ENCODE measurements at regions not wholly inside any gene's neighbourhood (a gene's known extent, or its start where the extent isn't known, plus 50 kb on each side); places are given as distances from the start of the nearest gene placed in this dataset.

- Histone ChIP-seq H3K27ac (peak overlapping the region; percentile 46), H3K4me1 (ENCODE audit: insufficient read depth) (no peaks in the 10 kb centered on the region), H3K9me3 (ENCODE audit: low read depth) (no peaks in the 10 kb centered on the region), H3K36me3 (replicated peaks; ENCODE audit: insufficient read depth, low read depth) (no peaks in the 10 kb centered on the region), H2AFZ (no peak overlapping the region), H3K4me3 (no peak overlapping the region), H3K4me2 (no peak overlapping the region), H4K20me1 (ENCODE audit: insufficient read depth, poor library complexity, severe bottlenecking) (no peaks in the 10 kb centered on the region), H3K79me2 (no peaks in the 10 kb centered on the region), H3K27me3 (no peaks in the 10 kb centered on the region), H3K9me2 (replicated peaks; ENCODE audit: insufficient read depth) (no peaks in the 10 kb centered on the region)
- no peak for TF ChIP-seq CTCF (IDR thresholded peaks at IDR 0.05; ENCODE audit: poor library complexity)
- no peak for TF ChIP-seq EZH2 (IDR thresholded peaks at IDR 0.05; ENCODE audit: borderline replicate concordance)
- no peak for TF ChIP-seq EZH2phosphoT487 (IDR thresholded peaks at IDR 0.05; ENCODE audit: low read depth, severe bottlenecking, unreplicated experiment)
- peak; percentile 37 for DNase-seq (ENCODE audit: low spot score)
- WGBS (ENCODE audit: low lambda C conversion rate, missing lambda C conversion rate): 61% methylated on average over 3 of the region's 3 CpGs
These were observed 205.0 kb upstream of the DMD start for GRCh38 chrX:33416273-33416805.

GRCh38 chrX:33415459-33415858 is 204.1 kb upstream of the DMD start:
- no peak for TF ChIP-seq CTCF (IDR thresholded peaks at IDR 0.05; ENCODE audit: poor library complexity)

GRCh38 chrX:33385546-33385945 is 174.2 kb upstream of the DMD start:
- WGBS (ENCODE audit: low lambda C conversion rate, missing lambda C conversion rate): 87% methylated on average over 2 of the region's 2 CpGs
- Histone ChIP-seq H3K27me3 (no peaks in the 10 kb centered on the region), H3K4me3 (no peak overlapping the region), H3K27ac (no peak overlapping the region), H3K9me2 (replicated peaks; ENCODE audit: insufficient read depth) (no peaks in the 10 kb centered on the region), H4K20me1 (ENCODE audit: insufficient read depth, poor library complexity, severe bottlenecking) (no peaks in the 10 kb centered on the region), H3K9me3 (ENCODE audit: low read depth) (no peaks in the 10 kb centered on the region), H2AFZ (no peak overlapping the region), H3K4me2 (no peak overlapping the region), H3K4me1 (ENCODE audit: insufficient read depth) (no peaks in the 10 kb centered on the region), H3K36me3 (replicated peaks; ENCODE audit: insufficient read depth, low read depth) (no peaks in the 10 kb centered on the region), H3K79me2 (no peaks in the 10 kb centered on the region)
- DNase-seq (ENCODE audit: low spot score): no peak
- TF ChIP-seq CTCF (IDR thresholded peaks at IDR 0.05; ENCODE audit: poor library complexity) (no peak), EZH2phosphoT487 (IDR thresholded peaks at IDR 0.05; ENCODE audit: low read depth, severe bottlenecking, unreplicated experiment) (no peak), EZH2 (IDR thresholded peaks at IDR 0.05; ENCODE audit: borderline replicate concordance) (no peak)

More at GRCh38 chrX:33415459-33415858, 204.1 kb upstream of the DMD start:
- DNase-seq (ENCODE audit: low spot score): peak; percentile 3
- WGBS (ENCODE audit: low lambda C conversion rate, missing lambda C conversion rate): 81% methylated on average over 6 of the region's 6 CpGs
- Histone ChIP-seq H3K9me3 (ENCODE audit: low read depth) (no peaks in the 10 kb centered on the region), H3K36me3 (replicated peaks; ENCODE audit: insufficient read depth, low read depth) (no peaks in the 10 kb centered on the region), H3K4me2 (no peak overlapping the region), H3K9me2 (replicated peaks; ENCODE audit: insufficient read depth) (no peaks in the 10 kb centered on the region), H3K4me3 (no peak overlapping the region), H3K4me1 (ENCODE audit: insufficient read depth) (no peaks in the 10 kb centered on the region), H3K79me2 (no peaks in the 10 kb centered on the region), H3K27ac (peak overlapping the region; percentile 46), H2AFZ (no peak overlapping the region), H3K27me3 (no peaks in the 10 kb centered on the region), H4K20me1 (ENCODE audit: insufficient read depth, poor library complexity, severe bottlenecking) (no peaks in the 10 kb centered on the region)

- Histone ChIP-seq H3K27ac (no peak overlapping the region), H3K4me2 (no peak overlapping the region), H3K9me2 (replicated peaks; ENCODE audit: insufficient read depth) (no peaks in the 10 kb centered on the region), H3K9me3 (ENCODE audit: low read depth) (no peaks in the 10 kb centered on the region), H3K4me1 (ENCODE audit: insufficient read depth) (no peaks in the 10 kb centered on the region), H3K27me3 (no peaks in the 10 kb centered on the region), H2AFZ (no peak overlapping the region), H3K79me2 (no peaks in the 10 kb centered on the region), H3K36me3 (replicated peaks; ENCODE audit: insufficient read depth, low read depth) (no peaks in the 10 kb centered on the region), H4K20me1 (ENCODE audit: insufficient read depth, poor library complexity, severe bottlenecking) (no peaks in the 10 kb centered on the region), H3K4me3 (no peak overlapping the region)
- TF ChIP-seq EZH2 (IDR thresholded peaks at IDR 0.05; ENCODE audit: borderline replicate concordance) (no peak), CTCF (IDR thresholded peaks at IDR 0.05; ENCODE audit: poor library complexity) (no peak), EZH2phosphoT487 (IDR thresholded peaks at IDR 0.05; ENCODE audit: low read depth, severe bottlenecking, unreplicated experiment) (no peak)
- WGBS (ENCODE audit: low lambda C conversion rate, missing lambda C conversion rate): 50% methylated on average over 4 of the region's 4 CpGs
- DNase-seq (ENCODE audit: low spot score): peak; percentile 60
These were observed 168.5 kb upstream of the DMD start for GRCh38 chrX:33379839-33380238.

All from hepatocyte (in vitro differentiated cells).